Panc1 (cell line): ENCODE measurements at regions not wholly inside any gene's neighbourhood (a gene's known extent, or its start where the extent isn't known, plus 50 kb on each side); places are given as distances from the start of the nearest gene placed in this dataset.

Experiments used
- SIN3A ChIP-seq: IDR thresholded peaks from 2 replicates; pipeline ENCODE4 v1.6.1; 2012; ENCODE audit warnings: low read depth, mild to moderate bottlenecking, low read length, moderate library complexity, borderline replicate concordance; ENCODE audit not compliant: insufficient read depth
- TF ChIP-seq, protein P1 (sequence below): fragments of 450-650 bp; IDR thresholded peaks from 2 replicates; pipeline ENCODE4 v1.5.1; 2017; ENCODE audit warnings: mild to moderate bottlenecking
- TF ChIP-seq, protein P2 (sequence below), 2 experiments: IDR thresholded peaks; 2 replicates each; pipeline ENCODE4 v1.6.1; 2011 to 2012; ENCODE audit warnings: low read depth in 2 of 2, control low read depth in 1 of 2, low read length in 1 of 2, mild to moderate bottlenecking in 1 of 2, moderate library complexity in 1 of 2; ENCODE audit not compliant: insufficient read depth in 1 of 2

DNA sequence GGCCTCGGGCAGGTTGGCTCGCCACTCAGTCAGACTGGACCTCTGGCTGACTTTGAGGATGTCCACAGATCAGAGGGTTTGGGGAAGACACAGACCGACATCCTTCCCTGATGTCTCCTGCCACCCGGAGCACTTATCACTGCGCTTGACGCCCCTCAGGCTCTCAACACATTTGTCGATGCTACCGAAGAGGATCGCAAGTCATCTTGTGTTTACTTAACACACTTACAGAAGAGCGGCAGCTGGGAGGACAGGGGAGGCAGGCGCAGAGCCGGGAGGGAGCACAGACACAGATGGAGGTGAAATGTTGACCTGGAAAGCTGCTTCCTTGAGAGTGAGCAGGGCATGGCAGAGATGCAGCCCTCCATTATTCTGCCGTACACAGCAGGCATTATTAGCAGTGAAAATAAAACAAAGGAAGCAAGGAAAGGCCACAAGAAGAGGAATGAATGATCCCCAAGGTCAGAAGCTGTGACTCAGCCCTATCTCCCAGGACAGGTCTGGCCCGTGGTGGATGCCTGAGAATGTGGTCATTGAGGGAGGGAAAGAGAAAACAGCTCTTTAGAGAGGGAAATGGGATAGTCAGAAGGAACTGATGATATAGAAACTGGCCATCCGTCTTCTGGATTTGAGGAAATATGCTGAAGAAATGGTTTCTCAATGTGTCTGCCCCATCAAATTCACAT, 549.5 kb upstream of the ARGLU1 start:
- TF ChIP-seq, protein P1, sequence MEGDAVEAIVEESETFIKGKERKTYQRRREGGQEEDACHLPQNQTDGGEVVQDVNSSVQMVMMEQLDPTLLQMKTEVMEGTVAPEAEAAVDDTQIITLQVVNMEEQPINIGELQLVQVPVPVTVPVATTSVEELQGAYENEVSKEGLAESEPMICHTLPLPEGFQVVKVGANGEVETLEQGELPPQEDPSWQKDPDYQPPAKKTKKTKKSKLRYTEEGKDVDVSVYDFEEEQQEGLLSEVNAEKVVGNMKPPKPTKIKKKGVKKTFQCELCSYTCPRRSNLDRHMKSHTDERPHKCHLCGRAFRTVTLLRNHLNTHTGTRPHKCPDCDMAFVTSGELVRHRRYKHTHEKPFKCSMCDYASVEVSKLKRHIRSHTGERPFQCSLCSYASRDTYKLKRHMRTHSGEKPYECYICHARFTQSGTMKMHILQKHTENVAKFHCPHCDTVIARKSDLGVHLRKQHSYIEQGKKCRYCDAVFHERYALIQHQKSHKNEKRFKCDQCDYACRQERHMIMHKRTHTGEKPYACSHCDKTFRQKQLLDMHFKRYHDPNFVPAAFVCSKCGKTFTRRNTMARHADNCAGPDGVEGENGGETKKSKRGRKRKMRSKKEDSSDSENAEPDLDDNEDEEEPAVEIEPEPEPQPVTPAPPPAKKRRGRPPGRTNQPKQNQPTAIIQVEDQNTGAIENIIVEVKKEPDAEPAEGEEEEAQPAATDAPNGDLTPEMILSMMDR = no peak
- TF ChIP-seq, protein P2, sequence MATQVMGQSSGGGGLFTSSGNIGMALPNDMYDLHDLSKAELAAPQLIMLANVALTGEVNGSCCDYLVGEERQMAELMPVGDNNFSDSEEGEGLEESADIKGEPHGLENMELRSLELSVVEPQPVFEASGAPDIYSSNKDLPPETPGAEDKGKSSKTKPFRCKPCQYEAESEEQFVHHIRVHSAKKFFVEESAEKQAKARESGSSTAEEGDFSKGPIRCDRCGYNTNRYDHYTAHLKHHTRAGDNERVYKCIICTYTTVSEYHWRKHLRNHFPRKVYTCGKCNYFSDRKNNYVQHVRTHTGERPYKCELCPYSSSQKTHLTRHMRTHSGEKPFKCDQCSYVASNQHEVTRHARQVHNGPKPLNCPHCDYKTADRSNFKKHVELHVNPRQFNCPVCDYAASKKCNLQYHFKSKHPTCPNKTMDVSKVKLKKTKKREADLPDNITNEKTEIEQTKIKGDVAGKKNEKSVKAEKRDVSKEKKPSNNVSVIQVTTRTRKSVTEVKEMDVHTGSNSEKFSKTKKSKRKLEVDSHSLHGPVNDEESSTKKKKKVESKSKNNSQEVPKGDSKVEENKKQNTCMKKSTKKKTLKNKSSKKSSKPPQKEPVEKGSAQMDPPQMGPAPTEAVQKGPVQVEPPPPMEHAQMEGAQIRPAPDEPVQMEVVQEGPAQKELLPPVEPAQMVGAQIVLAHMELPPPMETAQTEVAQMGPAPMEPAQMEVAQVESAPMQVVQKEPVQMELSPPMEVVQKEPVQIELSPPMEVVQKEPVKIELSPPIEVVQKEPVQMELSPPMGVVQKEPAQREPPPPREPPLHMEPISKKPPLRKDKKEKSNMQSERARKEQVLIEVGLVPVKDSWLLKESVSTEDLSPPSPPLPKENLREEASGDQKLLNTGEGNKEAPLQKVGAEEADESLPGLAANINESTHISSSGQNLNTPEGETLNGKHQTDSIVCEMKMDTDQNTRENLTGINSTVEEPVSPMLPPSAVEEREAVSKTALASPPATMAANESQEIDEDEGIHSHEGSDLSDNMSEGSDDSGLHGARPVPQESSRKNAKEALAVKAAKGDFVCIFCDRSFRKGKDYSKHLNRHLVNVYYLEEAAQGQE (IDR thresholded peaks at IDR 0.05; ENCODE audit: insufficient read depth in 1 of 2, low read depth in 2 of 2, low read length in 1 of 2) = no peak
- no peak for TF ChIP-seq SIN3A
